HepG2 (cell line): ENCODE measurements at regions not wholly inside any gene's neighbourhood (a gene's known extent, or its start where the extent isn't known, plus 50 kb on each side); places are given as distances from the start of the nearest gene placed in this dataset.

Source experiments
- FOXK1 ChIP-seq: sonication (generic); formaldehyde crosslinking; IDR thresholded peaks from 2 replicates; pipeline ENCODE4 v1.4.0; 2020; ENCODE audit warnings: low read depth, missing genetic modification reagents, borderline replicate concordance
- GATAD1 ChIP-seq: IDR thresholded peaks from 2 replicates; pipeline ENCODE4 v1.6.1; 2016; ENCODE audit warnings: missing genetic modification reagents, missing compliant biosample characterization
- POLR2A ChIP-seq, 2 experiments: IDR thresholded peaks; 2 replicates each; pipeline ENCODE4 v1.6.1; 2011; ENCODE audit warnings: low read depth in 2 of 2, low read length in 2 of 2, mild to moderate bottlenecking in 1 of 2, moderate library complexity in 1 of 2; ENCODE audit not compliant: insufficient read depth in 1 of 2
- REL ChIP-seq: sonication (generic); formaldehyde crosslinking; conservative IDR thresholded peaks from 2 replicates; pipeline ENCODE4 v1.8.0; 2022; ENCODE audit warnings: mild to moderate bottlenecking, missing genetic modification reagents, moderate library complexity
- SP2 ChIP-seq: sonication (generic); formaldehyde crosslinking; IDR thresholded peaks from 2 replicates; pipeline ENCODE4 v1.5.1; 2020; ENCODE audit warnings: mild to moderate bottlenecking, missing genetic modification reagents
- SP4 ChIP-seq: sonication (generic); formaldehyde crosslinking; IDR thresholded peaks from 2 replicates; pipeline ENCODE4 v1.8.1; 2023; ENCODE audit warnings: mild to moderate bottlenecking, missing genetic modification reagents
- YEATS2 ChIP-seq: sonication (generic); formaldehyde crosslinking; IDR thresholded peaks from 2 replicates; pipeline ENCODE4 v1.4.0; 2020; ENCODE audit warnings: missing genetic modification reagents, borderline replicate concordance
- ZNF256 ChIP-seq: sonication (generic); formaldehyde crosslinking; conservative IDR thresholded peaks from 2 replicates; pipeline ENCODE4 v1.4.0; 2020; ENCODE audit warnings: missing genetic modification reagents
- ZSCAN30 ChIP-seq: sonication (generic); formaldehyde crosslinking; IDR thresholded peaks from 2 replicates; pipeline ENCODE4 v1.5.0; 2020; ENCODE audit warnings: mild to moderate bottlenecking, missing genetic modification reagents
- TF ChIP-seq, protein P1 (sequence below): sonication (generic); formaldehyde crosslinking; IDR thresholded peaks from 2 replicates; pipeline ENCODE4 v1.4.0; 2020; ENCODE audit warnings: missing genetic modification reagents, borderline replicate concordance
- TF ChIP-seq, protein P2 (sequence below), 2 experiments: IDR thresholded peaks; 2 replicates each; pipeline ENCODE4 v1.6.1; 2011 to 2012; ENCODE audit warnings: low read length in 2 of 2, borderline replicate concordance in 1 of 2, low read depth in 1 of 2, mild to moderate bottlenecking in 1 of 2, moderate library complexity in 1 of 2
- TF ChIP-seq, protein P3 (sequence below): sonication (generic); formaldehyde crosslinking; IDR thresholded peaks from 2 replicates; pipeline ENCODE4 v1.4.0; 2020; ENCODE audit warnings: missing genetic modification reagents, mild to moderate bottlenecking, borderline replicate concordance
- TF ChIP-seq, protein P4 (sequence below): sonication (generic); formaldehyde crosslinking; IDR thresholded peaks from 2 replicates; pipeline ENCODE4 v1.5.0; 2020; ENCODE audit warnings: mild to moderate bottlenecking, missing genetic modification reagents, moderate library complexity

DNA sequence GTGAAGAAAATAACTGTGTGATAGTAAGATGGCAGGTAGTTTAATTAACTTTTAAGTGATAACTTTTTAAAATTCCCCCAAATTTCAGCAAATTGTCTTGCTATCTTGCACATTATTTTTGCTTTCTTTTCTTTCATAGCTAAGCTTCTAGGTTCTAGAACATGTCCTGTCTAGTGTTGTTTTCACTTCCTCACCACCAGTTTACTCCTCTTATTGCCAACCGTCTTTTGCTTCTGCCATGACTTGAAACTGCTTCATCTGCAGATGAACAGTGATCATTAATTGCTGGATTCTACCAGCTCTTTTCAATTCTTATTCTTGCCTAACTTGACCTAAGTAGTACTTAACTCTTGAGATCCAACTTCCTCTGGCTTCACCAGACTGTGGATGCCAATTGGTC, 137.8 kb downstream of the CENPW start:
- TF ChIP-seq SP4 (no peak), ZNF256 (CRISPR knock-in tag) (no peak), YEATS2 (CRISPR knock-in tag) (no peak), GATAD1 (CRISPR knock-in tag) (no peak), FOXK1 (no peak), POLR2A (IDR thresholded peaks at IDR 0.05; ENCODE audit: insufficient read depth in 1 of 2, low read depth in 2 of 2, low read length in 2 of 2) (no peak), ZSCAN30 (no peak), SP2 (CRISPR knock-in tag) (no peak), REL (no peak)
- TF ChIP-seq, protein P1, sequence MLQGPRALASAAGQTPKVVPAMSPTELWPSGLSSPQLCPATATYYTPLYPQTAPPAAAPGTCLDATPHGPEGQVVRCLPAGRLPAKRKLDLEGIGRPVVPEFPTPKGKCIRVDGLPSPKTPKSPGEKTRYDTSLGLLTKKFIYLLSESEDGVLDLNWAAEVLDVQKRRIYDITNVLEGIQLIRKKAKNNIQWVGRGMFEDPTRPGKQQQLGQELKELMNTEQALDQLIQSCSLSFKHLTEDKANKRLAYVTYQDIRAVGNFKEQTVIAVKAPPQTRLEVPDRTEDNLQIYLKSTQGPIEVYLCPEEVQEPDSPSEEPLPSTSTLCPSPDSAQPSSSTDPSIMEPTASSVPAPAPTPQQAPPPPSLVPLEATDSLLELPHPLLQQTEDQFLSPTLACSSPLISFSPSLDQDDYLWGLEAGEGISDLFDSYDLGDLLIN (CRISPR knock-in tag) = no peak
- TF ChIP-seq, protein P2, sequence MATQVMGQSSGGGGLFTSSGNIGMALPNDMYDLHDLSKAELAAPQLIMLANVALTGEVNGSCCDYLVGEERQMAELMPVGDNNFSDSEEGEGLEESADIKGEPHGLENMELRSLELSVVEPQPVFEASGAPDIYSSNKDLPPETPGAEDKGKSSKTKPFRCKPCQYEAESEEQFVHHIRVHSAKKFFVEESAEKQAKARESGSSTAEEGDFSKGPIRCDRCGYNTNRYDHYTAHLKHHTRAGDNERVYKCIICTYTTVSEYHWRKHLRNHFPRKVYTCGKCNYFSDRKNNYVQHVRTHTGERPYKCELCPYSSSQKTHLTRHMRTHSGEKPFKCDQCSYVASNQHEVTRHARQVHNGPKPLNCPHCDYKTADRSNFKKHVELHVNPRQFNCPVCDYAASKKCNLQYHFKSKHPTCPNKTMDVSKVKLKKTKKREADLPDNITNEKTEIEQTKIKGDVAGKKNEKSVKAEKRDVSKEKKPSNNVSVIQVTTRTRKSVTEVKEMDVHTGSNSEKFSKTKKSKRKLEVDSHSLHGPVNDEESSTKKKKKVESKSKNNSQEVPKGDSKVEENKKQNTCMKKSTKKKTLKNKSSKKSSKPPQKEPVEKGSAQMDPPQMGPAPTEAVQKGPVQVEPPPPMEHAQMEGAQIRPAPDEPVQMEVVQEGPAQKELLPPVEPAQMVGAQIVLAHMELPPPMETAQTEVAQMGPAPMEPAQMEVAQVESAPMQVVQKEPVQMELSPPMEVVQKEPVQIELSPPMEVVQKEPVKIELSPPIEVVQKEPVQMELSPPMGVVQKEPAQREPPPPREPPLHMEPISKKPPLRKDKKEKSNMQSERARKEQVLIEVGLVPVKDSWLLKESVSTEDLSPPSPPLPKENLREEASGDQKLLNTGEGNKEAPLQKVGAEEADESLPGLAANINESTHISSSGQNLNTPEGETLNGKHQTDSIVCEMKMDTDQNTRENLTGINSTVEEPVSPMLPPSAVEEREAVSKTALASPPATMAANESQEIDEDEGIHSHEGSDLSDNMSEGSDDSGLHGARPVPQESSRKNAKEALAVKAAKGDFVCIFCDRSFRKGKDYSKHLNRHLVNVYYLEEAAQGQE (IDR thresholded peaks at IDR 0.05; ENCODE audit: borderline replicate concordance in 1 of 2, low read depth in 1 of 2, low read length in 2 of 2) = no peak
- TF ChIP-seq, protein P3, sequence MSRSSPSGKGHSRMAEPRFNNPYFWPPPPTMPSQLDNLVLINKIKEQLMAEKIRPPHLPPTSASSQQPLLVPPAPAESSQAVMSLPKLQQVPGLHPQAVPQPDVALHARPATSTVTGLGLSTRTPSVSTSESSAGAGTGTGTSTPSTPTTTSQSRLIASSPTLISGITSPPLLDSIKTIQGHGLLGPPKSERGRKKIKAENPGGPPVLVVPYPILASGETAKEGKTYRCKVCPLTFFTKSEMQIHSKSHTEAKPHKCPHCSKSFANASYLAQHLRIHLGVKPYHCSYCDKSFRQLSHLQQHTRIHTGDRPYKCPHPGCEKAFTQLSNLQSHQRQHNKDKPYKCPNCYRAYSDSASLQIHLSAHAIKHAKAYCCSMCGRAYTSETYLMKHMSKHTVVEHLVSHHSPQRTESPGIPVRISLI (CRISPR knock-in tag) = no peak
- TF ChIP-seq, protein P4, sequence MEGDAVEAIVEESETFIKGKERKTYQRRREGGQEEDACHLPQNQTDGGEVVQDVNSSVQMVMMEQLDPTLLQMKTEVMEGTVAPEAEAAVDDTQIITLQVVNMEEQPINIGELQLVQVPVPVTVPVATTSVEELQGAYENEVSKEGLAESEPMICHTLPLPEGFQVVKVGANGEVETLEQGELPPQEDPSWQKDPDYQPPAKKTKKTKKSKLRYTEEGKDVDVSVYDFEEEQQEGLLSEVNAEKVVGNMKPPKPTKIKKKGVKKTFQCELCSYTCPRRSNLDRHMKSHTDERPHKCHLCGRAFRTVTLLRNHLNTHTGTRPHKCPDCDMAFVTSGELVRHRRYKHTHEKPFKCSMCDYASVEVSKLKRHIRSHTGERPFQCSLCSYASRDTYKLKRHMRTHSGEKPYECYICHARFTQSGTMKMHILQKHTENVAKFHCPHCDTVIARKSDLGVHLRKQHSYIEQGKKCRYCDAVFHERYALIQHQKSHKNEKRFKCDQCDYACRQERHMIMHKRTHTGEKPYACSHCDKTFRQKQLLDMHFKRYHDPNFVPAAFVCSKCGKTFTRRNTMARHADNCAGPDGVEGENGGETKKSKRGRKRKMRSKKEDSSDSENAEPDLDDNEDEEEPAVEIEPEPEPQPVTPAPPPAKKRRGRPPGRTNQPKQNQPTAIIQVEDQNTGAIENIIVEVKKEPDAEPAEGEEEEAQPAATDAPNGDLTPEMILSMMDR (CRISPR knock-in tag) = no peak
